GM12878 (cell line): ENCODE measurements at regions not wholly inside any gene's neighbourhood (a gene's known extent, or its start where the extent isn't known, plus 50 kb on each side); places are given as distances from the start of the nearest gene placed in this dataset.

Experiments used
- BMI1 ChIP-seq: fragments of 450-650 bp; IDR thresholded peaks from 2 replicates; pipeline ENCODE4 v1.6.1; 2016; ENCODE audit warnings: mild to moderate bottlenecking, moderate library complexity, borderline replicate concordance
- ETV6 ChIP-seq, 2 experiments: fragments of 450-650 bp in 1 of 2; IDR thresholded peaks in 1 of 2; conservative IDR thresholded peaks in 1 of 2; 2 replicates each; pipeline ENCODE4 v1.6.1; 2014; ENCODE audit warnings: antibody characterized with exemption in 1 of 2, borderline replicate concordance in 1 of 2, low read depth in 1 of 2, mild to moderate bottlenecking in 1 of 2, moderate library complexity in 1 of 2
- NFYB ChIP-seq: IDR thresholded peaks from 2 replicates; pipeline ENCODE4 v1.6.1; 2011; ENCODE audit warnings: low read depth, mild to moderate bottlenecking, low read length, improper control_type of control experiment, moderate library complexity; ENCODE audit not compliant: insufficient read depth
- NRF1 ChIP-seq: conservative IDR thresholded peaks from 2 replicates; pipeline ENCODE4 v1.6.1; 2011; ENCODE audit warnings: mild to moderate bottlenecking, low read depth, low read length, improper control_type of control experiment
- TF ChIP-seq, protein P1 (sequence below), 3 experiments: IDR thresholded peaks in 2 of 3; conservative IDR thresholded peaks in 1 of 3; 2 replicates each; pipeline ENCODE4 v1.5.1; 2011; ENCODE audit warnings: low read depth in 3 of 3, low read length in 3 of 3, mild to moderate bottlenecking in 3 of 3, control low read depth in 2 of 3, moderate library complexity in 2 of 3, inconsistent platforms in 1 of 3, mixed read lengths in 1 of 3; ENCODE audit not compliant: control insufficient read depth in 2 of 3, insufficient read depth in 1 of 3; ENCODE audit errors: extremely low read depth in 1 of 3

DNA sequence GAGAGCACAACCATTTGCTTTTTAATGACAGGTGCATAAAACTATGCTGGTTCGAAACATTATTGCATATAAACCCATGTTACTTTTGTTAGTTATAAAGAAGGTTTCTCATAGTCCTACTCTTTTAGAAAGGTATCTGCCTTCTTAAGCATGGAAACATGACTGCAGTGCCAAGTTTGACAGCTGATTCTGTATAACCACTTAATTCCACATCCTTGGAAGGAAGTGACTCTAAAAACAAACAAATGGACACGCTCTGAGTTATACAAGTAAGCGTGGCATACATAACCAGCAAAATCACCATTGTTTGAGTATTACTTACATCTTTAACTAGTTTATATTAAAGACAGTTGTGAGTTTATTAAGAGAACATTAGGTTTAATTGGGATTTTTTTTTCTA lies 125.0 kb upstream of the HDGFL1 start:
- TF ChIP-seq NFYB: no peak
- TF ChIP-seq NRF1: no peak
- TF ChIP-seq ETV6 (conservative IDR thresholded peaks at IDR 0.05 in 1 of 2, IDR thresholded peaks at IDR 0.05 in 1 of 2; ENCODE audit: borderline replicate concordance in 1 of 2, low read depth in 1 of 2): no peak
- TF ChIP-seq, protein P1, sequence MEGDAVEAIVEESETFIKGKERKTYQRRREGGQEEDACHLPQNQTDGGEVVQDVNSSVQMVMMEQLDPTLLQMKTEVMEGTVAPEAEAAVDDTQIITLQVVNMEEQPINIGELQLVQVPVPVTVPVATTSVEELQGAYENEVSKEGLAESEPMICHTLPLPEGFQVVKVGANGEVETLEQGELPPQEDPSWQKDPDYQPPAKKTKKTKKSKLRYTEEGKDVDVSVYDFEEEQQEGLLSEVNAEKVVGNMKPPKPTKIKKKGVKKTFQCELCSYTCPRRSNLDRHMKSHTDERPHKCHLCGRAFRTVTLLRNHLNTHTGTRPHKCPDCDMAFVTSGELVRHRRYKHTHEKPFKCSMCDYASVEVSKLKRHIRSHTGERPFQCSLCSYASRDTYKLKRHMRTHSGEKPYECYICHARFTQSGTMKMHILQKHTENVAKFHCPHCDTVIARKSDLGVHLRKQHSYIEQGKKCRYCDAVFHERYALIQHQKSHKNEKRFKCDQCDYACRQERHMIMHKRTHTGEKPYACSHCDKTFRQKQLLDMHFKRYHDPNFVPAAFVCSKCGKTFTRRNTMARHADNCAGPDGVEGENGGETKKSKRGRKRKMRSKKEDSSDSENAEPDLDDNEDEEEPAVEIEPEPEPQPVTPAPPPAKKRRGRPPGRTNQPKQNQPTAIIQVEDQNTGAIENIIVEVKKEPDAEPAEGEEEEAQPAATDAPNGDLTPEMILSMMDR (IDR thresholded peaks at IDR 0.05 in 2 of 3, conservative IDR thresholded peaks at IDR 0.05 in 1 of 3; ENCODE audit: control insufficient read depth in 2 of 3, extremely low read depth in 1 of 3, insufficient read depth in 1 of 3, low read depth in 3 of 3, low read length in 3 of 3): no peak
- TF ChIP-seq BMI1: no peak
